ENCODE measurements at regions not wholly inside any gene's neighbourhood (a gene's known extent, or its start where the extent isn't known, plus 50 kb on each side); places are given as distances from the start of the nearest gene placed in this dataset.
"Not testable (repeated sequence)": the region's sequence is repeated elsewhere in the genome, so short reads cannot be mapped to it uniquely, and the experiment has no call there.

- DNase-seq, result no peak
Measured at GRCh38 chr5:87115839-87116364, 151.8 kb upstream of the RASA1 start.

DNA sequence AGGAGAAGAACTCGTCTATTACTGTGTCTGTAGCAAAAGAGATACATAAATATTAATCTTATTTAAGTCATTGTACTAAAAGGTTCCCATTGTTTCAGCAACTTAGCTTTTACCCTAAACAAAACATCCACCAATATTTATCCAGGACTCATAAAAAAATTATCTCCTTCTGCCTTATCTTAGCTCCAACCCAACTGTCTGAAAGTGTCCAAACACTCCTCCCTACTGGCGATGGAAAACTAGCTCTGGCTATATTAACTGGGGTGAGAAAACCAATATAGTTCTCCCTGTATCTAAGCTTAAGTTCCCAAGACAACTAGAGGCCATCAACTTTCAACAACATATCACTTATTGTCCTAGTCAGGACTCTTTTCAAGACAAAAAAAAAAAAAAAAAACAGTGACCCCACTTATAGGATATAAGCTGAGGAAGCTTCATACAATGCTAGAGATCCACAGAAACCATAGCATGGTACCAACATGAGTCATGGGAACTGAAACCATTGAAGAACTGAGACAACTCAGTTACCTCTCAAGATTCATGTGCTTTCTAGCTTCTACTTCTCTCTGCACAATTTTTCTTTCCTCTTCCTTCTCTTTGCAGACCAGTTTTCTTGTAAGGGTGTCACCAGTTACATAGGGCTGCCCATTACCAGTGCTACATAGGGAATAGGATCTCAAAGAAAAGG is 150.7 kb upstream of the RASA1 start:
- DNase-seq, result no peak

- DNase-seq, result no peak
Measured at GRCh38 chr5:87119588-87119987, 148.1 kb upstream of the RASA1 start.

- DNase-seq, result no peak
Measured at GRCh38 chr5:87120518-87121303, 147.0 kb upstream of the RASA1 start.

DNA sequence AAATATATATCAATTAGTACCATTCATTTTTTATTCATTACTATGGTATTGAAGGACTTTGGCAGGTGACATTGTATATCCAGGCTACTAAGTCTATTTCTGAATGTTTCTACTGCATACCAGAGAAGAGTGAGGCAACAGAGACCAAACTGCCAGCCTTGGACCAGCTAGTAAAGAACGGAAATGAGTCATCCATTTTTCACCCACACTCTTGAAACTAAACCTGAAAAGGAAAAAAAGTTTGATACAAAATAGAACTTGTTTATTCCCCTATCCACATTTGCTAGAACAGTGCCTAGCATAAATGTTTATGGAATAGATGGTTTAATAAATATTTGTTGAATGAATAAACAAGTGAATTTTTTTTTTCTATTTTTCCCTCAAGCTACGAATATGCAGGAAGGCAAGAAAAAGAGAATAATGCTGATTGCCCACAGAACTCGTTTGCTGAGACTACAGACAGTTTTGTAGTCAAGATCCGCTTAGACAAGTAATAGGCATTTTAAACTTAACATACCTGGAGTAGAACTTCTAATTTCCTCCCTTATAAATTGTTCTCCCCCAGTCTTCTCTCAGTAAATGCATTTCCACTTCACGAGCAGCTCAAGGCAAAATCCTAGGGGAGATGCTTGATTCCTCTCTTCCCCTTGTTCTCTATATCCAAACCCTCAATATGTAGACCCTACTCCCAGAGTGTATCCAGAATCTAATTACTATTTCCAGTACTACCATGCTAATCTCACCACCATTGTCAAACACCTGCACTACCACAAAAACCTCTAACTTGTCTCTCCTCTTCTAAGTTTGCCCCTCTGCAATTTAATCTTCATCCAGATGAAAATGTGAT is 146.2 kb upstream of the RASA1 start:
- DNase-seq, result no peak

DNA sequence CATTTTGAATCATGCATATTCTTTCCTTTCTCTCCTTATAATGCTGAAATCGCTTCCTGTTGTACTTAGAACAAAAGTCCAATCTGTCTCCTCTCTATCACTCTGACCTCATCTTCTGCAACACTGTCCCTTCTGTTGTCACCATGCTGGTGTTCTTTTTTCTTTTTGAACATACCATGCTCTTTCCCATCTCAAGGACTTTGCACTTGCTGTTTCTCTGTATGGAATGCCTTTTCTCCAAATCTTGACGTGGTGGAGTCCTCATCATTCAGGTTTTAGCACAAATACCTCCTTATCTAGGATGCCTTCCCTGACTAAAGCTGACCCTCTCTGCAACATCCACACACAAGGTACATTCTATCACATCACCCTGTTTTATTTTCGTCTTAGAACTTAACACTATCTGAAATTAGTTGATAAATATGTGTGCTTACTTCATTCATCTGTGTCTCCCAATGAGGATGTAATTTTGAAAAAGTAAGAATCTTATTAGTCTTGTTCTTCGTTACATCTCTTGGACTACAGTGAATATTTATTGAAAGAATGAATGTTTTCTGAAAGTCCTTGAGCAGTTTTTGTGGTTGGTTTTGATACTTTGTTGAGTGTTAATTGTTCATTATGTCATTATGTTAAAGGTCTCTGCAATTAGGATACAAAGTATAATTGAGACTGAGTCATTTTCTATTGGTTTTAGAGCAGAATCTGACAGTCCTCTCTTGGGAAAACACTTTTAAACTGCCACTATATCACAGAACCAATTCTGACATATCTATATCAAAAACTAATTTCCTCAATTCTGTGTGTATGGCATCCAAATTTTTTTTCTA is 145.3 kb upstream of the RASA1 start:
- DNase-seq, result no peak

DNA sequence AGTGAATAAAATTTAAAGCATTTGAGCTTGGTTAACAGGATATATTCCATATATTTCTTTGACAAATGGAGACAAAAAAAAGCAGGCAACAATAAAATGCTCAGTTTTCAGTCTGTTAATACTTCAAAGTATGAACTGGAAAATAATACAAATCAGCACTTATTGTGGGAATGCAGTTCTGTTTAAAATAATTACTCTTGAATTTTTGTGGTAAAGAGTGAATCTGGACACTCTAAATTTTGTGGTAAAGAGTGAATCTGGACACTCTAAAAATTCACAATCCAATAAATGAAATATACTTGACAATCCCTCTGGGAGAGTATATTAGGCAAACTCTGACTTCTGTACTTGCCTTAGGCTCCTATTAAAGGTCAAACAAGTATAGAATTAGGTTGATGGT is 141.9 kb upstream of the RASA1 start:
- no peak for DNase-seq

- DNase-seq, result no peak
Measured at GRCh38 chr5:87126869-87127268, 140.8 kb upstream of the RASA1 start.

GRCh38 chr5:87127426-87127825 is 140.3 kb upstream of the RASA1 start:
- DNase-seq, result no peak

GRCh38 chr5:87127956-87128687 is 139.6 kb upstream of the RASA1 start:
- DNase-seq, result no peak

DNA sequence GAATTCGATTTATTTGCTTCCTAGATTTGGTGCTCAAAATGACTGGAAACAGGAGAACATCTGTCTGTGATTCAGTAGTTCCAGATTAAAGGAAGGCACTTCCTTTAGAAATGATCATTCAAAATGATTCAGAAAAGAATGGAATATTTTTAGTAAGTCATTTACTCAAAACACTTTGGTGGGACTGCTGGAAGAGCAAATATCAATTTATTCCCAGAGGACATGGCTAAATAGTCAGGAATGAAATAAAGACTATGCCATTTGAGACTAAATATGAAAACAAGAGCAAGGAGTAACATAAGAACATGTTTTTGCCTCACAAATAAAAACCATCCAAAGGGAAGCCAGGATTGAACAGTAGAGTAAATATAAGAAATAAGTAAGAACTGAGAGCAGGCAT is 138.6 kb upstream of the RASA1 start:
- no peak for DNase-seq

- DNase-seq, result no peak
Measured at GRCh38 chr5:87132696-87133095, 135.0 kb upstream of the RASA1 start.

- DNase-seq, result not testable (repeated sequence)
Measured at GRCh38 chr5:87134513-87134912, 133.2 kb upstream of the RASA1 start.

DNA sequence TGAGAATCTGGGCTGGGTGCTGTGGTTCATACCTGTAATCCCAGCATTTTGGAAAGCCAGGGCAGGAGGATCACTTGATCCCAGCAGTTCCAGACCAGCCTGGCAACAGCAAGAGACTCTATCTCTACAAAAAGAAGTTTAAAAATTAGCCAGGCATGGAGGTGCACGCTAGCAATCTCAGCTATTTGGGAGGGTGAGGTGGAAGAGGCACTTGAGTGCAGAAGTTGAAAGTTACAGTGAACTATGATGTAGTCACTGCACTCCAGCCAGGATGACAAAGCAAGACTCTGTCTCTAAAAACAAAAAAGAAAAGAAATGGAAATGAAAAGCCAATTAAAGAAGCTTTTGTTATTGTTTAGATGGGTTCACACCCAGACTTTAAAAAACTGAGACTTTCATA is 131.6 kb upstream of the RASA1 start:
- DNase-seq, result no peak

GRCh38 chr5:87136733-87137132 is 130.9 kb upstream of the RASA1 start:
- DNase-seq, result no peak

GRCh38 chr5:87137283-87137682 is 130.4 kb upstream of the RASA1 start:
- no peak for DNase-seq

DNA sequence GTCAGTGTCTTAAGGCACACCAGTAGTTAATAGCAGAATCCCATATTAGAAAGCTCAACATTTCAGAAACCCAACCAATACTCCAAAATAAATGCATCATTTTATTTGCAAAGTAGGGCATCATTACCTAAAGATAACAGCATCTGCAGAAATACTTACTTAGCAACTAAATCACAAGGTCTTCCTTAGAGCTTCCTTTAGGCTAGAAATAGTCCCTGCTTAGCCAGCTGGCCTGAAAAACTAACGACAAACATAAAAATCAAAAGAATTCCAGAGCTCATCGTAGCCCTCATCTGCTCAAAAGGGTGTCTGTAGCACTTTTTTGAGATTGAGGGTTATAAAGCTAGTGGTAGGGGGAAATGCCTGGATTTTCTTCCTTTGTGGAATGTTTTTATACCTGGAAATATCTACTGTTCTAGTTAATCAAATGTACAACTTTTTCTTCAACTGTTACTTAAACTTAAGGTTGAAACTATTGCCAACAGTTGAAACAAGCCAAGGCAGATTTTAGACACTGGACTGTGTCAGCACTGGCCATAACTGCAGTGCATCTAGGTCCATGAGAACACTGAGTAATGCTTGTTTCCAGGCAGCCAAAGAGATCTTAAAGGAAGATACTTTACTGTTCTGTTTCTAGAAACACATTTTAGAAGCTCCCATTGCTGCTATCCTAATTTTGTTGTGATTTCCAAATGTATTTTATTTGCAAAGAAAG is 129.4 kb upstream of the RASA1 start:
- DNase-seq, result no peak

- DNase-seq, result no peak
Measured at GRCh38 chr5:87139795-87140194, 127.9 kb upstream of the RASA1 start.

- DNase-seq, result no peak
Measured at GRCh38 chr5:87141544-87141943, 126.1 kb upstream of the RASA1 start.

DNA sequence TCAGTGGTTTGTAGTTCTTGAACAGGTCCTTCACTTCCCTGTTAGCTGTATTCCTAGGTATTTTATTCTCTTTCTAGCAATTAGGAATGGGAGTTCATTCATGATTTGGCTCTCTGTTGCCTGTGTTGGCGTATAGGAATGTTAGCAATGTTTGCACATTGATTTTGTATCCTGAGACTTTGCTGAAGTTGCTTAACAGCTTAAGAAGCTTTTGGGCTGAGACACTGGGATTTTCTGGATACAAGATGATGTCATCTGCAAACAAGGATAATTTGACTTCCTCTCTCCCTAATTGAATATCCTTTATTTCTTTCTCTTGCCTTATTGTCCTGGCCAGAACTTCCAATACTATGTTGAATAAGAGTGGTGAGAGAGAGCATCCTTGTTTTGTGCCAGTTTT is 121.8 kb upstream of the RASA1 start:
- not testable (repeated sequence) for DNase-seq

GRCh38 chr5:87147441-87147840 is 120.2 kb upstream of the RASA1 start:
- no peak for DNase-seq

Measured in NCI-H345 (cell line).